IPS-11a (cell line): ENCODE measurements at regions not wholly inside any gene's neighbourhood (a gene's known extent, or its start where the extent isn't known, plus 50 kb on each side); places are given as distances from the start of the nearest gene placed in this dataset.

Experiments
- H3K4me3 ChIP-seq: one replicate; pipeline ENCODE4 v1.5.1; 2013; ENCODE audit warnings: low read depth, low read length, control low read depth

DNA sequence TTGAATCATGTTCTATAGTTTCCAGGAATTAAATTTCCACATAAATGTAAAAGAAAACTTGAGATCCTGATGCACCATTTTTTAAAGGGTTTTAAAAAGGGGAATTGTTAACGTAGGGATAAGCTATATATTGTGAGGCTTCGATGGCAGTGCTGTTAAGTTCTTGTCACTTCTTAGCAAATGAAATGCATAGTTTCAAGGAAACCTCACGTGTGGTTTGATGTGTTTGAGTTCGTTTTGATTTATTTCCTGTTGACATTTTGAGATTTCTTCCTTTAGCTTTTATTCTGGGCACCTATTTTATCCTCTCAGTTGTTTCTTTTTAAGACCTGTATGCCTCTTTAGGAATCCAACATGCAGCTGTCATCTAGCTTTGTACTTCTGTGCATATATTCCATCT is 301.0 kb downstream of the DOCK8 start:
- H3K4me3 ChIP-seq, result no peak overlapping the region

DNA sequence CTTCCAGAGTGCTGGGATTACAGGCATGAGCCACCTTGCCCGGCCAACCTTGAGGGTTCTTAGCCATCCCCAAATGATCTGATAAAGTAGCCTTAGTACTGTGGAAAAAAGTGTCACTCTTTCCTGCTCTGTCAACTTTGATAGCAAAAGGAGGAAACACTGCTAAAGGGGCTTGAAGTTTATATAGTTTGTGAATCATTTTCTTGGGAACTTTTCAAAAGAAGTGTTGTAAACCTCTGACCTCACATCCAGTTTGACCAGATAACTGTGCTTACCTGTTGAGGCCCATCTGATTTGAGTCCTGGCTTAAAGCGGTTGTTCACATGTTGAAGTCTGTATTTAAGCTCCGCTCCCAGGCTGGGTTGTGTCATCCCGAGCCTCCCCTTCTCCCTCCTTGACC is 303.3 kb downstream of the DOCK8 start:
- H3K4me3 ChIP-seq, result no peak overlapping the region

DNA sequence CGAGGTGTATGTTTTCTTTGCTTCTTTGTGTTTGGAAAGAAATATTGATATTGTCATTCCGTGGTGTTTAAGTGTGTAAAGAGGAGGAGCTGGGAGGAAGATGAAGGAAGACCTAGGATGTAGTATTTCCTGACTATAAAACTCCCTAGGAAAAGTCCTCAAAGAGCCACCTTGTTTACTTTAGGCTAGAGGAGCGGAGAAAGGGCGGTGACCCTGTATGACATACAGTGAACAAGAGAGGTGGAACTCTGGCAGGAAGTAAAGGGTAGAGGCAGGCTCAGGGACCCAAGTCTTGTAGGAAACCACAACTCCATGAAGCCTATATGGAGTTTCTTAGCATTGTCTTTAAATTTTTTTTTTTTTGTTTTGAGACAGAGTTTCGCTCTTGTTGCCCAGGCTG is 303.9 kb downstream of the DOCK8 start:
- H3K4me3 ChIP-seq, result no peak overlapping the region

DNA sequence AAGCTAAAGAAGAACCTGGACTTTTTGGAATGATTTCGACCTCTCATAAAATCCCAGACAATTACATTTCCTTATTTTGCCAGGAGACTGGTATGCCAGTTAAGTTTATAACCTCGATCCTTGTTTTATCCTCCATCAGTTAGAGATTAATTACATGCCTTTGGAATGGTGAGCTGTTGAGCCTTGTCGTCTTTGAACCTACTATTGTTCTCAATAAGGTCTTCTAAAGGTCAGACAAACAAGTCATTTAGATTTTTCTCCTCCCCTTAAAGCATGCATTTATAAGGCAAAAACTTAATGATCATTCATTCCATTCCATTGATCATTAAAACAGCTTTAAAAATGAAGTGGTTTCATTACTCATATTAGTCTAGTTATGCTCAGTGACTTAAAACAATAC is 304.9 kb downstream of the DOCK8 start:
- H3K4me3 ChIP-seq, result no peak overlapping the region

DNA sequence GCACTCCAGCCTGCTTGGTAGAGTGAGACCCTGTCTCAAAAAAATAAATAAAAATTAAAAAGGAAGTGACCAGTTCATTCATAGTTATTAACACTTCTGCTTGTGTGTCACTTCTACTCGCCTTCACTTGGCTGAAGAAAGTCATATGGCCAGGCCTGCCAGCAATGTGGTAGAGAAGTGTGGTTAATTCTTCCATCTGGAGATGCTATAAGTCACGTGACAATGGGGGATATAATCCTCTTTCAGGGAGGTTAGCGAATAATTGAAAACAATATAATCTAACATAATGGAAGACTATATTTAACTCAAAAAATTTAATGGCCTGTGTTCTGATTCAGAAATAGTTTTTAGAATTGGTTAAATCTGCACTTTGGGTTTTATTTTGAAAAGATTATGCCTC is 305.6 kb downstream of the DOCK8 start:
- H3K4me3 ChIP-seq, result no peak overlapping the region

DNA sequence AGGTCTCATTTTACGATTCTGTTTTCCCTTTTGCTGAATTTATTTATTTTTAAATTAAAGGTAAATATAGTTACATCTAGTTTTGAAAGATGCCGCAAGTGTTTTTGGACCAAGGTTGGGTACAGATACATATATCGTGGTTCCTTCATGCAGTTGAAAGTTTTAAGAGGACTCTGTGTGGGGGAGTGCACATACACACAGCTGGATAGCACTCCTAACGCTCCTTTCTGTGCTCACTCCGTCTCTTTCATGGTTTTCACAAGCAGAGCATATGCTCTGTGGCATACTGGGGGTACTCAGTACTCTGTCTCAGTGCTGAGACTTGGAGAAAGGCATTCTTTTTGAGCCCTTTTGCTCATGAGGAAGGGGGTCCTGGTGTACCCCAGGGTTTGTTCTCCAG is 307.5 kb downstream of the DOCK8 start:
- no peak overlapping the region for H3K4me3 ChIP-seq

DNA sequence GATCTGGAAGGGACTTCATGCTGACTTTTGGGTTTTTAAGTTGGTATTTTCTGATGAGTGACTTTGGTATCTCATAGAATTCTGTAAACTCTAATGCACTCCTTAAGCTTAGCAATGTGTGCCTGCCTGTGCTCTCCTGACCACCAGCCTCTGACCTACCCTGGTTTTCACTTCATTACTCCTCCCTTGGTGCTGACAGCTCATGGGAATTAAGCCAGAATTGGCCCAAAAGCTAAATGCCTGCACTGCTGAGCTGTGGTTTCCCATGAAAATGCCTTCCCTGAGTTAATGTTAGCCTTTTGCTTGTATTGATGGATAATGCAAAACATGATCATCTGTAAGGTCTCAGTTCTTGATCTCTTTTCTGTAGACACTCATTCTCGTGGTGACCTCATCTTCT is 308.0 kb downstream of the DOCK8 start:
- no peak overlapping the region for H3K4me3 ChIP-seq

DNA sequence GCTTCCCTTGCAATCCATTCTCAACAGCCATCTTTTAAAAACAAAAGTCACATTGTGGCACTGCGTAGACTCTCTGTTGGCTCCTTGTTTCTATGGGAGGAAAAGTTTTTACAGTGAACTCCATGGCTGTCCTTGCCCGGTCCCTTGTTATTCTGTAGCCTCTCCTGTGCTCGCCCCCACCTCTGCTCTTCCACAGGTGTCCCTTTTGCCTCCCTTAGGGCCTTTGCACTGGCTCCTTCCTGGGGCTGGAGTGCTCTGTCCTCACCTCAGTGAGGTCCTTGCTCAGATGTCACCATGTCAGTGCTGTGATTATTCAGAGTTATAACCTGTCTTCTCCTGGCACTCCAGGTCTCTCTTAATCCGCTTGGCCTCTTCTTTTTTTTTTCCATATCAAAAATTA is 308.8 kb downstream of the DOCK8 start:
- H3K4me3 ChIP-seq, result no peak overlapping the region

DNA sequence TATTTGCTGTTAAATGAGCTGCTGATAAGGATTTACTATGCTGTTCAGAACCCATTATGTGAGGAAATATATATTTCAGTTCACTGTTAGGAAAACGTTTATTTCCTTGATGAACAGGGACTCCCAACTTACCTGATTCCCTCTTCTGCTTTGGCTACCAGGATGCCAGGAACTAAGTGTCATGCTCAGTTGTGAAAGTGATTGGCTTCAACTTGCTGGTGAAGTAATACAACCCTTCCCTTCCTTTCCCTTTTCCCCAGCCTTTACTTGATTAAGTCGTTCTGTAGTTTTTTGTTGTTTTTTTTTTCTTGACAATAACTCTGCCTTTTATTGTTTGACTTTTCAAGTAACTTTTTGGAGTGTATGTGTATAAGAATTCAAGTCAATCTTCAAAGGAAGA is 309.3 kb downstream of the DOCK8 start:
- no peak overlapping the region for H3K4me3 ChIP-seq

DNA sequence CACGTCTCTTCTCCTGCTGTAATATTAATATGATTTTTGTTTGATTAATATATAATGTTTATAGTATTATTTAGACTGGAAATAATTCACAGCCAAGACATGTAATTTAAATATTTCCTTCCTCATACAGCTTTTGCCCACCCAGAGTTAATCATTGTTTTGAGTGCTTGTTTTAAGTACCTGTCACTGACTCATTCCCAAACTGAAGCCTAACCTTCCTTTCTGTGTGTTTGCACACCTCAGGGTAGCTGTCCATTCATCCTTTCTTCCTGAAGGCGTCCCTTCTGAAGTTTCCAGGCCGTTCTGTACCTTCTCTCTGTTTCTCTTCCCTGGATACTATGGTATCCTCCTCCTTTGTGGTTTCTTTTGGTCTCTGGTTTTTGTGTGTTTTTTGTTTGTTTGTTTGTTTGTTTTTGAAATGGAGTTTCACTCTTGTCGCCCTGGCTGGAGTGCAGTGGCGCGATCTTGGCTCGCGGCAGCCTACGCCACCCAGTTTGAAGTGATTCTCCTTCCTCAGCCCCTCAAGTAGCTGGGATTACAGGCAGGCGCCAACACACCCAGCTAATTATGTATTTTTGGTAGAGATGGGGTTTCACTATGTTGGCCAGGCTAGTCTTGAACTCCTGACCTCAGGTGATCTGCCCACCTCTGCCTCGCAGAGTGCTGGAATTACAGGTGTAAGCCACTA is 312.4 kb downstream of the DOCK8 start:
- H3K4me3 ChIP-seq, result no peak overlapping the region

DNA sequence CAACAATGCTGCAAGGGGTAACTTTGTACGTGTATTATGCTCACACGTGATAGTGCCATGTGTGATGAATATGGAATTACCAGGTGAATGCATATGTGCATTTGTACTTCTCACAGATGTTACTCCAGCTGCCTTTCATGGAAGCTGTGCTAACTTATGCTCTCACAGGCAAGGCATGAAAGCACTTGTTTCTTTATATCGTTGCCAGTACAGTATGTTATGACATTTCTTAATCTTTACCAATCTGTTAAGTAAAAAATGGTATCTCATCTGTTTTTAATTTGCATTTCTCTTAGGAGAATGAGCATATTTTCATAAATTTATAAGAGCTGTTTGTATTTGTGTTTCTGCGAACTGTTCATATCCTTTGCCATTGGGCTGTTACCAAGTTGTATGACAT is 311.8 kb upstream of the DMRT1 start:
- no peak overlapping the region for H3K4me3 ChIP-seq

DNA sequence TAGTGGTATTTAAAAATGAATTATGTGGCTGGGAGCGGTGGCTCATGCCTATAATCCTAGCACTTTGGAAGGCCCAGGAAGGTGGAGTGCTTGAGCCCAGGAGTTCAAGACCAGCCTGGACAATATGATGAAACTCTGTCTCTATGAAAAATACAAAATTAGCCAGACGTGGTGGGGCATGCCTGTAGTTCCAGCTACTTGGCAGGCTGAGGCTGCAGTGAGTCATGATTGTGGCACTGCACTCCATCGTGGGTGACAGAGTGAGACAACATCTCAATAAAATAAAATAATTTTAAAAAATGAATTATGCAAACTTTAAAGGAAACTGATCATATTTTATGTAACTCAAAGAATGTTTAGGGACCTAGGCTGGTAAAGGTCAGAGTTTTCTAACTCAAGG is 310.8 kb upstream of the DMRT1 start:
- no peak overlapping the region for H3K4me3 ChIP-seq

DNA sequence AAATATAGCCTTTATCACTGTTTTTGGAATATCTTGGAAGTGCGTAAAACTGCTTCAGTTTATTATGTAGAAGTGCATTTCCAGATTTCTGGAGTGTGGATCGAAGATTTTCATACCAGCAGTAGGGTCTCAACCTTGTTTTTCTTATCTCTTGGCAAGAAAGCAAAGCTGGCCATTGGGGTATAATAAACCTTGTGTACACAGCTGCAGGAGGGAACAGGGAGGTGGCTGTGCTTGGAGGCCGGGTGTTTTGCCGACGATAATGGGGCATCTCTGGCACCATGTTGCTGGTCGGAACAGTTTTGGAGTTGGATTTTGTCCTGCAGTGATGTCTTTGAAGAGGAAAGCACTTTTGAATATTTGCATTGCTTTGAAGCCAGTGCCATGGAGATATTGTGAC is 308.8 kb upstream of the DMRT1 start:
- H3K4me3 ChIP-seq, result no peak overlapping the region

DNA sequence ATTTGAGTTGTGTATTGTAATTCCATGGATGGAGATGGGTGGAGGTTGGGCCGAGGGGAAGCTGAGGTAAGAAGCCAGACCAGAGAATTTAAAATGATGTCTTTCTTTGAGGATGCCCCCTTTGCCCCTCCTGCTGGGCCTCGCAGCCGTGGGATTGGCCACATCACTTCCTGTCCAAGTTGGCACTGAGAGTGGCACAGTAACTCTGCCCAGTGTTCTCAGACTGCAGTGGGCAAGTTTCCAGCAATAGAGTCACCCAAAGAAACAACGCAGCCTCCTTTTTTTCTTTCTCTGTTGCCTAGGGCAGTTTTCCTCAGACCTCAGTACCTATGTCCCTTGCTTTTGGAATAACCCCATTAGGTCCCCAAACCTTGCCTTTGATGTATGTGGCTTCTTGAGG is 306.6 kb upstream of the DMRT1 start:
- H3K4me3 ChIP-seq, result no peak overlapping the region

DNA sequence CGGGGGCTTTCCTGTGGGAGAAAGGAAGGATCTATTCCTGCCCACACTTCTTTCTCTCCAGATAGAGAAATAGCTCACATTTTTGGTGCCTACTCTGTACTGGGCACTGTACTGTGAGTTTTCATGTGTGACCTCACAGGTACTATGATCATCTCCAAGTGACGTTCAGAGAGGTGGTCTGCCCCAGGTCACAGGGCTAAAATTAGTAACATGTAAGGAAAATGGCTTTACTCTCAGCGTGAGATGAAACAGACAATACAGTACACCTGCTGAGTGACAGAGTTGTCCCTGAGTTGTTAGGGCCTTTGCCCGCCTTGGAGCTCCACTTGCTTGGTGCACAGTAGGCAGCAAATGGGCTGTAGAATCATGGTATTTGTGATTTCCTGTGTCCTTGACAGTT is 306.1 kb upstream of the DMRT1 start:
- H3K4me3 ChIP-seq, result no peak overlapping the region

DNA sequence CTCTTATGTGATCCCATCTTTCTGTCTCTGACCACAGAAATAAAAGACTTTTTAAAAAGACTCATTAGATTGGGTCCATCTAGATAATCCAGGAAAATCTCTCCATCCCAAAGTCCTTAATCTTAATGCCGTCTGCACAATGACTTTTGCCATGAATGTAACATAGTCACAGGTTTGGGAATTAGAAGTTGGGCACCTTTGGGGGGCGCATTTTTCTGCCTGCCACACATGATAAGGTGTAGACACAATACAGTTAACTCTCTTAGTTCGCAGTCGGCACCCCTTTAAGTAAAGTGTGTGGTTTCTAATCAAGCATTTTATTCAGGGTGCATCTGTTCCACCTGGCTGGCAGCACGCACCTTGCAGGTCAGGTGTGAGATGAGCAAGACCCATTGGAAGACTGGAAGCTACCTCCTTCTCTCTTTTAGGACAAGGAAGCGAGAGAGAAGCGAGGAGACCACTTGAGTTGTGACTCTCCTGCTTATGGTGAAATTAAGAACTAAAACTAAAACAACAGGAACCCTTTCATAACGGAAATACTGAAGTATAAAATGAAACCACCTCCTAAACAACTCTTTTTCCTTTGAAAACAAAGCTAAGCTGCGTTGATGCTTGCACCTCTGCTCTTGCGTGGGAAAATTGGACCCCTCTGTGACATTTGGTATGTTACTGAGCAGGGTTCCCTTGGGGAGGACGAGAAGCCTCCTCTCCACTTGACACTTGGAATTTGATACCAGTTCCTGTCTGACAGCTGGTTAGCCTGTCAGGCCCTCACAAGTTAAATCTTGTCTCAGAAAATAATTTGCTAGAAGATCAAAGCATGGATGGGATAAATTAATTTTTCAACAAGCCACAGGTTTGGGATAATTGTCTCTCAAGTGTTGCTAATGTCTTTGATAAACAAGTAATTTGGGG is 304.6 kb upstream of the DMRT1 start:
- no peak overlapping the region for H3K4me3 ChIP-seq

DNA sequence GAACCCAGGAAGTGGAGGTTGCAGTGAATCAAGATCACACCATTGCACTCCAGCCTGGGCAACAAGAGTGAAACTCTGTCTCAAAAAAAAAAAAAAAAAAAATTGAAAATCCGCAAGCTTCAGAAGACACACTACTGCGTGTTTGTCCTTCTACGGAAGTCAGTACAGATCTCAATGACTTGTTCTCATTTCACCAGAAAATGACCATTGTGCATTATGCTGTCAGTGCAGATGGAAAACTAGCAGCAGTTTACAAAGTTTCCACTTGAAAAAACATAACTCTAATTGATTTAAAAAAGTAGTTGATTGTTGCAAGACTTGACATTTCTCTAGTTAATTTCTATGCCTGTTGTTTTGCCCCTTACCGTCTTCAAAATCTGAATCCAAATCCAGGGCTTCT is 298.0 kb upstream of the DMRT1 start:
- no peak overlapping the region for H3K4me3 ChIP-seq

DNA sequence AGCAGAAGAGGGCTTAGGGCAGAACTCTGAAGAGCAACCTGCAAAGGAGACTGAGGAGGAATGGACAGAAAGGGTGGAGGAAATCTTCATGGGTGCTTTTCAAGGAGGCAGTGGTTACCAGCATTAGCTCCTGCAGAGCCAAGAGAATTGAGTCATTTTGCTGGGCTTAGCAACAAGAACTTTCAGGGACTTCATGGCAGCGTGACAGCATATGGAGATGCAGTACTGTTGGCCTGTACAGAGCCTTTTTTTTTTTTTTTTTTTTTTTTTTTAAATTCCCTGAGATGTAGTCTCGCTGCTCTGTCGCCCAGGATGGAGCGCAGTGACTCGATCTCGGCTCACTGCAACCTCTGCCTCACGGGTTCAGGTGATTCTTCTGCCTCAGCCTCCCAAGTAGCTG is 296.0 kb upstream of the DMRT1 start:
- no peak overlapping the region for H3K4me3 ChIP-seq

DNA sequence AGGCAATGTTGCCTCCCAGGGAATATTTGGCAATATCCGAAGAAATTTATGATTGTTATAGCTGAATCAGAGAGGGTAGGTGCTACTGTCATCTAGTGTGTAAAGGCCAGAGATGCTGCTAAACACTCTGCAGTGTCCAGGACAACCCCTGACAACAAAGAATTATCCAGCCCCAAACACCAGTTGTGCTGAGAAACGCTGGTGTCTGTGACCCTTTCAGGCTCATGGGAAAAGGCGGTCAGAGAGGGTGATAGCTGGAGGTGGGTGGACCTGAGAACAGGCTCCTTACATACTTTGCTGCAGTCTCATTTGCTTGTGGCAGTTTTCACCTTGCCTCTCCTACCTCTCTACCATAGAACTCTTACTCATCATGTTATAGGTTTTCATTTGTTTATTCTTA is 295.3 kb upstream of the DMRT1 start:
- H3K4me3 ChIP-seq, result no peak overlapping the region

DNA sequence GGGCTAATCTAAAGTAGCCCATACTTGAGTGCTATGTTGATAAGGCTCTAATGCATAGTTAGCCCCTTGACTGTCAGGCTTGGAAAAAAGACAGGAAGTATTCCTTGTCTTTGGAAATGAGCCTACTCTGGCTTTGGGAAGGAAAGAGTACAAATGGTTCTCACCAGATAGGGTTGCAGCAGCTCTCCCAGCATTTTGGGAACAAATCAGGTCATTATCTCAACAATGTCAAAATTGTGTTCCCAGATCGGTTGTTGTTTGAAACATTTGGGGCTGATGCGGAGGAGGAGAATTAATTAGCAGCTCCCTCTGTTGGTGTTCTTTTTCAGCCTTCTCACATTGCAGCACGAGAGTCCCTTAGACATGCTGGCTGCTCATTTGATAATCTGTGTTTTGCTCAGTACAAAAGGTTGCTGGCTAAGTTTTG is 294.7 kb upstream of the DMRT1 start:
- H3K4me3 ChIP-seq, result no peak overlapping the region

DNA sequence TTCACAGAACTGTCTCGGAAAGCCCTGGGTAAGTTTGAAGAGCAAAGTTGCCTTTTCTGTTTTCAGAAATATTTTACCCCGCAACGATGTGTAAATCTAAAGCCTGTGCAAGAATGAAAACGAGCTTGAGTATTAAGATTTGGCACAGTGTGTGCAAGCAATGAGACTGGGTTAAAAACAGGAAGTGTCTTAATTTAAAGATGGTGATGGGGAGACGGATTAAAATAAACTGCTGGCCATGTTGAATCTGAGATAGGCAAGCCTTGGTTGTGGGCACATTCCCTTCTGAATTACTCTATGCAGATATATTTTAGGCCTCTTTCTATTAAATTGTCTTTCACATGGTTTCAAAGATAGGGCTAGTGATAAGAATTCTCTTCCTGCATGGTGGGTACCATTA is 294.2 kb upstream of the DMRT1 start:
- H3K4me3 ChIP-seq, result no peak overlapping the region

DNA sequence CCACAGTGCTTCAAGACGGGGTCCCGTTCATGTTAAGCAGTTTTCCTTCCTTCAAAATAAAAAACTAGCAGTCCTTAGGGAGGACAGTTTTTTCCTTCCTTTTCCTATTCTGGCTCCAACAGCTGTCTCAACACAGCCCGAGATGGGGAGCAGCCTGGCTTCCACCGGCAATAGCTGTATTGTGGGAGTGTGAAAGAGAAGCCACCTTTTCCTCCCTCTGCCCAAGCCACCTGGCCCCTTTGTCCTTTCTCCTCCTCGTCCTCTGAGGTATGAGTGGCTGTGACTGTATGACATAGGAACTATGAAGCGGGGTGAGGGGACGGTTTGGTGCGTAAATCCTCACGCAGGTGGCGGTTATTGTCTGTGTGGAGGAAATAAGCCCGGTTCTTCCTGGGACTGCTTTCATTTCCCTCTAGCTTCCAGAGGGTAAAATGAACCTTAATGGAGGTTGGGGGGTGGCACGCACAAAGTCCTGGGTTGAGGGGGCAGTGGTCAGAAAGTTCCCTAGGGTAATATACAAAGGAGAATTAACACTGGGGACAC is 292.0 kb upstream of the DMRT1 start:
- H3K4me3 ChIP-seq, result no peak overlapping the region
